ENCODE measurements at regions not wholly inside any gene's neighbourhood (a gene's known extent, or its start where the extent isn't known, plus 50 kb on each side); places are given as distances from the start of the nearest gene placed in this dataset.

GRCh38 chr13:39956036-39956435, 300.6 kb downstream of the COG6 start:
- POLR2A ChIA-PET: no interaction called here
- no peaks in the 10 kb centered on the region for H3K27me3 Mint-ChIP-seq (ENCODE audit: insufficient read depth, unreplicated experiment)
- Histone ChIP-seq H3K9me3 (no peaks in the 10 kb centered on the region), H3K4me1 (peaks cover 8% of the 10 kb centered on the region), H3K36me3 (ENCODE audit: control insufficient read depth, insufficient read depth, low read length) (no peaks in the 10 kb centered on the region), H3K4me3 (ENCODE audit: low read depth, low read length) (no peak overlapping the region), H3K27me3 (replicated peaks; ENCODE audit: control insufficient read depth, insufficient read depth, low read length) (no peaks in the 10 kb centered on the region)
- no peak overlapping the region for H3K4me3 Mint-ChIP-seq (ENCODE audit: unreplicated experiment)
- no peaks in the 10 kb centered on the region for H3K36me3 Mint-ChIP-seq (ENCODE audit: insufficient read depth, unreplicated experiment)
- intact Hi-C loops (cut with micrococcal nuclease; ENCODE audit: unreplicated experiment): no loop called here
- DNase-seq: no peak
- no peaks in the 10 kb centered on the region for H3K4me1 Mint-ChIP-seq (ENCODE audit: low read depth, unreplicated experiment)
- CTCF ChIA-PET: no interaction called here
- no peak overlapping the region for H3K27ac Mint-ChIP-seq (ENCODE audit: unreplicated experiment)
- no TSS peak for BruUV-seq (replicated peaks)
- no peaks in the 10 kb centered on the region for H3K9me3 Mint-ChIP-seq (ENCODE audit: unreplicated experiment)
- TF ChIP-seq, protein P1, sequence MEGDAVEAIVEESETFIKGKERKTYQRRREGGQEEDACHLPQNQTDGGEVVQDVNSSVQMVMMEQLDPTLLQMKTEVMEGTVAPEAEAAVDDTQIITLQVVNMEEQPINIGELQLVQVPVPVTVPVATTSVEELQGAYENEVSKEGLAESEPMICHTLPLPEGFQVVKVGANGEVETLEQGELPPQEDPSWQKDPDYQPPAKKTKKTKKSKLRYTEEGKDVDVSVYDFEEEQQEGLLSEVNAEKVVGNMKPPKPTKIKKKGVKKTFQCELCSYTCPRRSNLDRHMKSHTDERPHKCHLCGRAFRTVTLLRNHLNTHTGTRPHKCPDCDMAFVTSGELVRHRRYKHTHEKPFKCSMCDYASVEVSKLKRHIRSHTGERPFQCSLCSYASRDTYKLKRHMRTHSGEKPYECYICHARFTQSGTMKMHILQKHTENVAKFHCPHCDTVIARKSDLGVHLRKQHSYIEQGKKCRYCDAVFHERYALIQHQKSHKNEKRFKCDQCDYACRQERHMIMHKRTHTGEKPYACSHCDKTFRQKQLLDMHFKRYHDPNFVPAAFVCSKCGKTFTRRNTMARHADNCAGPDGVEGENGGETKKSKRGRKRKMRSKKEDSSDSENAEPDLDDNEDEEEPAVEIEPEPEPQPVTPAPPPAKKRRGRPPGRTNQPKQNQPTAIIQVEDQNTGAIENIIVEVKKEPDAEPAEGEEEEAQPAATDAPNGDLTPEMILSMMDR (IDR thresholded peaks at IDR 0.05; ENCODE audit: insufficient read depth in 1 of 2, low read depth in 1 of 2, low read length in 1 of 2, severe bottlenecking in 1 of 2, unreplicated experiment in 1 of 2): no peak

DNA sequence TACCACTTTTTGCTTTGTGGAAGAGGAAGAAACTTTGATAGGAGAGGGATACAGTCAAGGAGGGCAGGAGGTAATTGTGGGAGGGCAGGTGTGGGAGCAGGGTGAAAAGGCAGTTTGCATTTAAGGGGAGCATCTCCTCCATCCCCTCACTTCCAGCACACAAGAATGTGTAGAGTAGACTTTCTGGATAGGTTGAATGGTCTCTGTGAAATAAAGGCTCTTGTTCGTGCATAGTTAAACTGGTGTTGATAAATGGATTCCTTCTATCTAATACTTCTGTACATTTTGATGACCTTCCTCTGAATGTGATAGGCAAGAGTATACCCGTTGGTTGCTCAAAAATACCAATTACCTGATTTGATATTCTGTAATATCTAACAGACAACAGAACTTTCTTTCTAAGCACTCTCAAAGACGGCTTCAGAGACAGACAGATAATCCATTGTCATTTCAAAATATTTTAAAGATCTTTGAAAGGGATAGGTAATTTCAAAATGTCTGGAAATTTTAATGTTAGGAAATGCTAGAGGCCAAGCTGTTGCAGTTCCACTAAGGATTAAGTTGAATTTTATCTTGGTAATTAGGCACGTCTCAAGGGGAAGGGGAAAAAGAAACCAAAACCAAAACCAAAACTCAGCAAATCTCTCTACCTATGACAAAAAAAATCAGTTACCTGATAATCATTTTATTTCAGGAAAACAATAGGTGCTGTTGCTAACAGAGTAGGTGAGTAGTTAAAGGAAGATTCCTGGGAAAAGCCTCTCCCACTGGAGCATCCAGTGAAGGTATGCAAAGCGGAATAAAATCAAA, 302.6 kb downstream of the COG6 start:
- TF ChIP-seq, protein P1 (IDR thresholded peaks at IDR 0.05; ENCODE audit: insufficient read depth in 1 of 2, low read depth in 1 of 2, low read length in 1 of 2, severe bottlenecking in 1 of 2, unreplicated experiment in 1 of 2): no peak
- H3K4me1 ChIP-seq: peaks cover 17% of the 10 kb centered on the region
- CTCF ChIA-PET: no interaction called here
- Mint-ChIP-seq H3K9me3 (ENCODE audit: unreplicated experiment) (no peaks in the 10 kb centered on the region), H3K4me3 (ENCODE audit: unreplicated experiment) (no peak overlapping the region), H3K27ac (ENCODE audit: unreplicated experiment) (no peak overlapping the region), H3K4me1 (ENCODE audit: low read depth, unreplicated experiment) (no peaks in the 10 kb centered on the region), H3K36me3 (ENCODE audit: insufficient read depth, unreplicated experiment) (no peaks in the 10 kb centered on the region), H3K27me3 (ENCODE audit: insufficient read depth, unreplicated experiment) (no peaks in the 10 kb centered on the region)
- H3K9me3 ChIP-seq: no peaks in the 10 kb centered on the region
- no peaks in the 10 kb centered on the region for H3K36me3 ChIP-seq (ENCODE audit: control insufficient read depth, insufficient read depth, low read length)
- BruUV-seq (replicated peaks): no TSS peak
- H3K4me3 ChIP-seq (ENCODE audit: low read depth, low read length): no peak overlapping the region
- no peak for DNase-seq
- POLR2A ChIA-PET: no interaction called here
- intact Hi-C loops (cut with micrococcal nuclease; ENCODE audit: unreplicated experiment): no loop called here
- no peaks in the 10 kb centered on the region for H3K27me3 ChIP-seq (replicated peaks; ENCODE audit: control insufficient read depth, insufficient read depth, low read length)

DNA sequence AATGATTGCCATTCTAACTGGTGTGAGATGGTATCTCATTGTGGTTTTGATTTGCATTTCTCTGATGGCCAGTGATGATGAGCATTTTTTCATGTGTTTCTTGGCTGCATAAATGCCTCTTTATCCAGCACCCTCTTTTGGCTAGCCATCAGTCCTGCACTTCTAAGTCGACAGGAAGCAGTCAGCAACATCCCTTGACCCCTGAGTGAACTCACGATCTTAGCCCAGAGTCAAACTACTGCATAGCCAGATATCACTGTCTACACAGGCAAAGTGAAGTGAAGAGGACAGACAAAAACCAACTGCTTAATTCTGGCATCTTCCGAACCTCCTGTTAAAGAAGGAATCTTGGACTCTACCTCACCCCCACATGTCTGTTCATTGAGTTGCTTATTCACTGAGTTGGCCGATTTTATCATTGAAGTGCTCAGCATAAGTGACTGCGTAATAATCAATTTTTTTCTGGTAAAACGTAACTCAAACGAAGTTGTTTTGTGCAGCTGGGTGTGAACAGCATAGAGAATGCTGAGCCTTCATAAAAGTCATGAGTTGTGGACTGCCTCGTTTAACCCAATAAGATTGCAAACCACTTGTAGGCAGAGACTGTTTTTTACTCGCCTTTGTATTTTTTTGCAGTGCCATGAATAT, 304.2 kb downstream of the COG6 start:
- ChIA-PET CTCF (interaction anchor here (1.6 kb wide), 1 partner anchor 17 kb away, joined by 4 read pairs; no protein-coding TSS in a partner anchor), POLR2A (no interaction called here)
- H3K9me3 Mint-ChIP-seq (ENCODE audit: unreplicated experiment): no peaks in the 10 kb centered on the region
- no peak overlapping the region for H3K4me3 Mint-ChIP-seq (ENCODE audit: unreplicated experiment)
- no peaks in the 10 kb centered on the region for H3K27me3 Mint-ChIP-seq (ENCODE audit: insufficient read depth, unreplicated experiment)
- intact Hi-C loops (cut with micrococcal nuclease; ENCODE audit: unreplicated experiment): no loop called here
- Histone ChIP-seq H3K4me1 (peaks cover 17% of the 10 kb centered on the region), H3K36me3 (ENCODE audit: control insufficient read depth, insufficient read depth, low read length) (no peaks in the 10 kb centered on the region), H3K4me3 (ENCODE audit: low read depth, low read length) (no peak overlapping the region), H3K9me3 (no peaks in the 10 kb centered on the region), H3K27me3 (replicated peaks; ENCODE audit: control insufficient read depth, insufficient read depth, low read length) (no peaks in the 10 kb centered on the region)
- no TSS peak for BruUV-seq (replicated peaks)
- H3K27ac Mint-ChIP-seq (ENCODE audit: unreplicated experiment): no peak overlapping the region
- no peaks in the 10 kb centered on the region for H3K4me1 Mint-ChIP-seq (ENCODE audit: low read depth, unreplicated experiment)
- no peaks in the 10 kb centered on the region for H3K36me3 Mint-ChIP-seq (ENCODE audit: insufficient read depth, unreplicated experiment)
- TF ChIP-seq, protein P1 (IDR thresholded peaks at IDR 0.05; ENCODE audit: insufficient read depth in 1 of 2, low read depth in 1 of 2, low read length in 1 of 2, severe bottlenecking in 1 of 2, unreplicated experiment in 1 of 2): no peak
- DNase-seq: no peak

Data from Caco-2 (cell line).